Central memory CD4-positive, alpha-beta T cell (primary cell): ENCODE measurements at regions not wholly inside any gene's neighbourhood (a gene's known extent, or its start where the extent isn't known, plus 50 kb on each side); places are given as distances from the start of the nearest gene placed in this dataset.

Experiments used
- DNase-seq: peaks from one replicate; pipeline ENCODE4 v3.0.0; 2022

- no peak for DNase-seq
Measured at GRCh38 chr3:159559771-159560170, 428.9 kb upstream of the IL12A start.

GRCh38 chr3:159560214-159560979 is 428.2 kb upstream of the IL12A start:
- DNase-seq: no peak

- no peak for DNase-seq
Measured at GRCh38 chr3:159565313-159565712, 423.3 kb upstream of the IL12A start.

- DNase-seq: no peak
Measured at GRCh38 chr3:159583662-159584061, 405.0 kb upstream of the IL12A start.

GRCh38 chr3:159584421-159584820 is 404.2 kb upstream of the IL12A start:
- DNase-seq: no peak

- no peak for DNase-seq
Measured at GRCh38 chr3:159586571-159587202, 401.9 kb upstream of the IL12A start.

GRCh38 chr3:159593927-159594605 is 394.6 kb upstream of the IL12A start:
- no peak for DNase-seq

GRCh38 chr3:159600291-159600690 is 388.3 kb upstream of the IL12A start:
- no peak for DNase-seq

GRCh38 chr3:159604151-159604581 is 384.5 kb upstream of the IL12A start:
- DNase-seq: no peak

- no peak for DNase-seq
Measured at GRCh38 chr3:159605101-159605500, 383.5 kb upstream of the IL12A start.

GRCh38 chr3:159605776-159606175 is 382.9 kb upstream of the IL12A start:
- no peak for DNase-seq

GRCh38 chr3:159607856-159608255 is 380.8 kb upstream of the IL12A start:
- no peak for DNase-seq

GRCh38 chr3:159608311-159608710 is 380.3 kb upstream of the IL12A start:
- DNase-seq: no peak

- DNase-seq: no peak
Measured at GRCh38 chr3:159609625-159610024, 379.0 kb upstream of the IL12A start.

- no peak for DNase-seq
Measured at GRCh38 chr3:159616234-159616825, 372.3 kb upstream of the IL12A start.

- no peak for DNase-seq
Measured at GRCh38 chr3:159619341-159619885, 369.2 kb upstream of the IL12A start.

GRCh38 chr3:159620281-159620680 is 368.4 kb upstream of the IL12A start:
- no peak for DNase-seq

- no peak for DNase-seq
Measured at GRCh38 chr3:159620873-159621272, 367.8 kb upstream of the IL12A start.

- no peak for DNase-seq
Measured at GRCh38 chr3:159624616-159625015, 364.0 kb upstream of the IL12A start.

GRCh38 chr3:159625594-159625993 is 363.0 kb upstream of the IL12A start:
- DNase-seq: no peak

- no peak for DNase-seq
Measured at GRCh38 chr3:159626598-159626997, 362.0 kb upstream of the IL12A start.

- no peak for DNase-seq
Measured at GRCh38 chr3:159627229-159627628, 361.4 kb upstream of the IL12A start.

GRCh38 chr3:159627634-159628033 is 361.0 kb upstream of the IL12A start:
- no peak for DNase-seq
